ENCODE measurements at regions not wholly inside any gene's neighbourhood (a gene's known extent, or its start where the extent isn't known, plus 50 kb on each side); places are given as distances from the start of the nearest gene placed in this dataset.

GRCh38 chr6:1500913-1501312, 108.8 kb upstream of the FOXC1 start:
- Histone ChIP-seq H3K4me2 (ENCODE audit: low read length) (no peak overlapping the region), H3K4me3 (ENCODE audit: low read depth, low read length) (no peak overlapping the region), H3K27ac (no peak overlapping the region), H3K27me3 (ENCODE audit: control insufficient read depth, insufficient read depth, low read length) (no peaks in the 10 kb centered on the region), H3K36me3 (ENCODE audit: control insufficient read depth, insufficient read depth, low read length) (no peaks in the 10 kb centered on the region), H3K79me2 (no peaks in the 10 kb centered on the region), H3K4me1 (no peaks in the 10 kb centered on the region), H3K9me3 (ENCODE audit: control insufficient read depth, low read length) (no peaks in the 10 kb centered on the region), H2AFZ (no peak overlapping the region), H3K9ac (no peak overlapping the region)
- no peak for TF ChIP-seq CTCF (IDR thresholded peaks at IDR 0.05)

GRCh38 chr6:1502041-1502440, 107.7 kb upstream of the FOXC1 start:
- no peaks in the 10 kb centered on the region for H3K79me2 ChIP-seq
- no peak for TF ChIP-seq CTCF (IDR thresholded peaks at IDR 0.05)
- no peak overlapping the region for H3K27ac ChIP-seq
- H3K9me3 ChIP-seq (ENCODE audit: control insufficient read depth, low read length): no peaks in the 10 kb centered on the region
- no peak overlapping the region for H2AFZ ChIP-seq
- H3K27me3 ChIP-seq (ENCODE audit: control insufficient read depth, insufficient read depth, low read length): no peaks in the 10 kb centered on the region
- no peak overlapping the region for H3K4me3 ChIP-seq (ENCODE audit: low read depth, low read length)
- no peaks in the 10 kb centered on the region for H3K36me3 ChIP-seq (ENCODE audit: control insufficient read depth, insufficient read depth, low read length)
- H3K4me2 ChIP-seq (ENCODE audit: low read length): no peak overlapping the region
- H3K9ac ChIP-seq: no peak overlapping the region
- H3K4me1 ChIP-seq: no peaks in the 10 kb centered on the region

- H3K27ac ChIP-seq: no peak overlapping the region
- no peaks in the 10 kb centered on the region for H3K79me2 ChIP-seq
- H3K4me3 ChIP-seq (ENCODE audit: low read depth, low read length): no peak overlapping the region
- no peak overlapping the region for H3K4me2 ChIP-seq (ENCODE audit: low read length)
- no peak for TF ChIP-seq CTCF (IDR thresholded peaks at IDR 0.05)
- H3K36me3 ChIP-seq (ENCODE audit: control insufficient read depth, insufficient read depth, low read length): no peaks in the 10 kb centered on the region
- H2AFZ ChIP-seq: no peak overlapping the region
- no peak overlapping the region for H3K9ac ChIP-seq
- no peaks in the 10 kb centered on the region for H3K27me3 ChIP-seq (ENCODE audit: control insufficient read depth, insufficient read depth, low read length)
- no peaks in the 10 kb centered on the region for H3K9me3 ChIP-seq (ENCODE audit: control insufficient read depth, low read length)
- H3K4me1 ChIP-seq: no peaks in the 10 kb centered on the region
Measured at GRCh38 chr6:1503811-1504210, 105.9 kb upstream of the FOXC1 start.

GRCh38 chr6:1504465-1504864, 105.2 kb upstream of the FOXC1 start:
- Histone ChIP-seq H3K4me2 (ENCODE audit: low read length) (no peak overlapping the region), H3K27ac (no peak overlapping the region), H3K4me3 (ENCODE audit: low read depth, low read length) (no peak overlapping the region), H3K36me3 (ENCODE audit: control insufficient read depth, insufficient read depth, low read length) (no peaks in the 10 kb centered on the region), H3K9me3 (ENCODE audit: control insufficient read depth, low read length) (no peaks in the 10 kb centered on the region), H3K79me2 (no peaks in the 10 kb centered on the region), H3K9ac (no peak overlapping the region), H2AFZ (no peak overlapping the region), H3K27me3 (ENCODE audit: control insufficient read depth, insufficient read depth, low read length) (no peaks in the 10 kb centered on the region), H3K4me1 (no peaks in the 10 kb centered on the region)
- TF ChIP-seq CTCF (IDR thresholded peaks at IDR 0.05): no peak

- Histone ChIP-seq H3K4me1 (no peaks in the 10 kb centered on the region), H3K27ac (no peak overlapping the region), H3K9me3 (ENCODE audit: control insufficient read depth, low read length) (no peaks in the 10 kb centered on the region), H2AFZ (no peak overlapping the region), H3K27me3 (ENCODE audit: control insufficient read depth, insufficient read depth, low read length) (no peaks in the 10 kb centered on the region), H3K4me3 (ENCODE audit: low read depth, low read length) (no peak overlapping the region), H3K79me2 (no peaks in the 10 kb centered on the region), H3K4me2 (ENCODE audit: low read length) (no peak overlapping the region), H3K9ac (no peak overlapping the region), H3K36me3 (ENCODE audit: control insufficient read depth, insufficient read depth, low read length) (no peaks in the 10 kb centered on the region)
- no peak for TF ChIP-seq CTCF (IDR thresholded peaks at IDR 0.05)
Measured at GRCh38 chr6:1507251-1507650, 102.5 kb upstream of the FOXC1 start.

Data from parathyroid adenoma (tissue), 2 donors.